Testis (tissue), 2 donors: ENCODE measurements at regions not wholly inside any gene's neighbourhood (a gene's known extent, or its start where the extent isn't known, plus 50 kb on each side); places are given as distances from the start of the nearest gene placed in this dataset.

ENCODE experiments used
- POLR2A ChIP-seq: fragments of 450-650 bp; IDR thresholded peaks from one replicate; pipeline ENCODE4 v1.6.1; 2017; ENCODE audit warnings: antibody characterized with exemption, mild to moderate bottlenecking, moderate library complexity
- TF ChIP-seq, protein P1 (sequence below), 3 experiments: fragments of 450-650 bp in 2 of 3; fragments of 200-600 bp in 1 of 3; sonication (generic) in 1 of 3; IDR thresholded peaks; one replicate each; pipeline ENCODE4 v1.5.1; 2016 to 2019; ENCODE audit warnings: antibody characterized with exemption in 3 of 3, mild to moderate bottlenecking in 2 of 3, moderate library complexity in 1 of 3

GRCh38 chrX:99654188-99654587, 755.9 kb downstream of the PCDH19 start:
- TF ChIP-seq, protein P1, sequence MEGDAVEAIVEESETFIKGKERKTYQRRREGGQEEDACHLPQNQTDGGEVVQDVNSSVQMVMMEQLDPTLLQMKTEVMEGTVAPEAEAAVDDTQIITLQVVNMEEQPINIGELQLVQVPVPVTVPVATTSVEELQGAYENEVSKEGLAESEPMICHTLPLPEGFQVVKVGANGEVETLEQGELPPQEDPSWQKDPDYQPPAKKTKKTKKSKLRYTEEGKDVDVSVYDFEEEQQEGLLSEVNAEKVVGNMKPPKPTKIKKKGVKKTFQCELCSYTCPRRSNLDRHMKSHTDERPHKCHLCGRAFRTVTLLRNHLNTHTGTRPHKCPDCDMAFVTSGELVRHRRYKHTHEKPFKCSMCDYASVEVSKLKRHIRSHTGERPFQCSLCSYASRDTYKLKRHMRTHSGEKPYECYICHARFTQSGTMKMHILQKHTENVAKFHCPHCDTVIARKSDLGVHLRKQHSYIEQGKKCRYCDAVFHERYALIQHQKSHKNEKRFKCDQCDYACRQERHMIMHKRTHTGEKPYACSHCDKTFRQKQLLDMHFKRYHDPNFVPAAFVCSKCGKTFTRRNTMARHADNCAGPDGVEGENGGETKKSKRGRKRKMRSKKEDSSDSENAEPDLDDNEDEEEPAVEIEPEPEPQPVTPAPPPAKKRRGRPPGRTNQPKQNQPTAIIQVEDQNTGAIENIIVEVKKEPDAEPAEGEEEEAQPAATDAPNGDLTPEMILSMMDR (IDR thresholded peaks at IDR 0.05) = no peak
- no peak for TF ChIP-seq POLR2A
